ENCODE measurements at regions not wholly inside any gene's neighbourhood (a gene's known extent, or its start where the extent isn't known, plus 50 kb on each side); places are given as distances from the start of the nearest gene placed in this dataset.

GRCh38 chr2:103669531-103669930 lies 907.7 kb downstream of the TMEM182 start:
- TF ChIP-seq, protein P1, sequence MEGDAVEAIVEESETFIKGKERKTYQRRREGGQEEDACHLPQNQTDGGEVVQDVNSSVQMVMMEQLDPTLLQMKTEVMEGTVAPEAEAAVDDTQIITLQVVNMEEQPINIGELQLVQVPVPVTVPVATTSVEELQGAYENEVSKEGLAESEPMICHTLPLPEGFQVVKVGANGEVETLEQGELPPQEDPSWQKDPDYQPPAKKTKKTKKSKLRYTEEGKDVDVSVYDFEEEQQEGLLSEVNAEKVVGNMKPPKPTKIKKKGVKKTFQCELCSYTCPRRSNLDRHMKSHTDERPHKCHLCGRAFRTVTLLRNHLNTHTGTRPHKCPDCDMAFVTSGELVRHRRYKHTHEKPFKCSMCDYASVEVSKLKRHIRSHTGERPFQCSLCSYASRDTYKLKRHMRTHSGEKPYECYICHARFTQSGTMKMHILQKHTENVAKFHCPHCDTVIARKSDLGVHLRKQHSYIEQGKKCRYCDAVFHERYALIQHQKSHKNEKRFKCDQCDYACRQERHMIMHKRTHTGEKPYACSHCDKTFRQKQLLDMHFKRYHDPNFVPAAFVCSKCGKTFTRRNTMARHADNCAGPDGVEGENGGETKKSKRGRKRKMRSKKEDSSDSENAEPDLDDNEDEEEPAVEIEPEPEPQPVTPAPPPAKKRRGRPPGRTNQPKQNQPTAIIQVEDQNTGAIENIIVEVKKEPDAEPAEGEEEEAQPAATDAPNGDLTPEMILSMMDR (conservative IDR thresholded peaks at IDR 0.05; ENCODE audit: low read depth, low read length) = no peak
- TF ChIP-seq EZH2phosphoT487 (IDR thresholded peaks at IDR 0.05; ENCODE audit: borderline replicate concordance, low read length) = no peak
